Body of pancreas (tissue), 4 donors: ENCODE measurements at regions not wholly inside any gene's neighbourhood (a gene's known extent, or its start where the extent isn't known, plus 50 kb on each side); places are given as distances from the start of the nearest gene placed in this dataset.
A peak's percentile ranks its signal among the peaks of the same experiment; 100 is the strongest.

Source experiments
- ATAC-seq: fragments of 150-250 bp; one replicate; pipeline ENCODE4 v1.9.1; 2016
- DNase-seq, 4 donors: peaks; one replicate each; pipeline ENCODE4 v3.0.0-alpha.2; 2019
- H3K27ac ChIP-seq, 4 donors: fragments of 200-600 bp; sonication (generic); 1 replicate in 3 of 4; 2 replicates in 1 of 4; pipeline versions ENCODE4 v1.5.1 to v1.6.1; 2016 to 2019; ENCODE audit warnings: mild to moderate bottlenecking in 1 of 4, mixed read lengths in 1 of 4, moderate library complexity in 1 of 4
- H3K27me3 ChIP-seq, 2 donors: fragments of 200-600 bp; sonication (generic); one replicate each; pipeline ENCODE4 v1.6.0; 2016; ENCODE audit warnings: mild to moderate bottlenecking in 1 of 2
- H3K36me3 ChIP-seq, 2 donors: fragments of 200-600 bp; sonication (generic); replicated peaks in 1 of 2; 2 replicates each; pipeline ENCODE4 v1.5.1; 2016; ENCODE audit warnings: low read depth in 2 of 2; ENCODE audit not compliant: insufficient read depth in 1 of 2
- H3K4me1 ChIP-seq: fragments of 200-600 bp; sonication (generic); one replicate; pipeline ENCODE4 v1.6.0; 2016
- H3K4me3 ChIP-seq, 2 donors: fragments of 200-600 bp; sonication (generic); 1 replicate in 1 of 2; 2 replicates in 1 of 2; pipeline ENCODE4 v1.5.1; 2016 to 2019
- H3K9me3 ChIP-seq, 3 donors: fragments of 200-600 bp; sonication (generic); 1 replicate in 2 of 3; 2 replicates in 1 of 3; pipeline ENCODE4 v1.5.1; 2016
- CTCF ChIP-seq, 7 experiments: fragments of 450-650 bp in 4 of 7; fragments of 200-600 bp in 3 of 7; sonication (generic) in 3 of 7; IDR thresholded peaks; one replicate each; pipeline ENCODE4 v1.5.1; 2016 to 2019; ENCODE audit warnings: antibody characterized with exemption in 7 of 7
- POLR2A ChIP-seq, 3 donors: fragments of 450-650 bp; IDR thresholded peaks; one replicate each; pipeline ENCODE4 v1.6.1; 2016; ENCODE audit warnings: antibody characterized with exemption in 3 of 3, mild to moderate bottlenecking in 2 of 3
- WGBS, 2 donors: methylation state at CpG; one replicate each; pipeline ENCODE4 v1.1.5; 2017; 5-methylcytosine and 5-hydroxymethylcytosine counted together
- intact Hi-C: fragments of 100-400 bp; cut with DNase I; formaldehyde crosslinking; loops from one replicate; pipeline ENCODE4 v1.15.1; 2023

- Histone ChIP-seq H3K9me3 (no peaks in the 10 kb centered on the region), H3K4me3 (no peak overlapping the region), H3K36me3 (no peaks in the 10 kb centered on the region), H3K4me1 (peaks cover 14% of the 10 kb centered on the region), H3K27me3 (no peaks in the 10 kb centered on the region), H3K27ac (no peak overlapping the region)
- intact Hi-C loops = loop anchor here (10.0 kb wide), 1 partner anchor 995 kb away; the partner anchor contains the start of gene URAD
- ATAC-seq (no peak), DNase-seq (no peak)
- TF ChIP-seq CTCF (IDR thresholded peaks at IDR 0.05) (no peak), POLR2A (IDR thresholded peaks at IDR 0.05) (no peak)
- 76 to 79% methylated on average over 16 of the region's 16 CpGs for WGBS, 2 donors
Measured at GRCh38 chr13:26989957-26990713, 181.5 kb downstream of the USP12 start.

- DNase-seq (no peak), ATAC-seq (no peak)
- Histone ChIP-seq H3K27me3 (no peaks in the 10 kb centered on the region), H3K27ac (no peak overlapping the region), H3K9me3 (no peaks in the 10 kb centered on the region), H3K36me3 (no peaks in the 10 kb centered on the region), H3K4me1 (peaks cover 20% of the 10 kb centered on the region), H3K4me3 (no peak overlapping the region)
- WGBS, 2 donors = 53 to 61% methylated on average over 12 to 15 of the region's 15 CpGs
- TF ChIP-seq POLR2A (IDR thresholded peaks at IDR 0.05) (no peak), CTCF (IDR thresholded peaks at IDR 0.05) (no peak)
- intact Hi-C loops = loop anchor here (10.0 kb wide), 1 partner anchor 995 kb away; the partner anchor contains the start of gene URAD
Measured at GRCh38 chr13:26989261-26989956, 182.2 kb downstream of the USP12 start.

GRCh38 chr13:26988059-26988769, 183.4 kb downstream of the USP12 start:
- no peaks in the 10 kb centered on the region for H3K9me3 ChIP-seq
- peaks cover 25% of the 10 kb centered on the region for H3K4me1 ChIP-seq
- TF ChIP-seq POLR2A (IDR thresholded peaks at IDR 0.05) (no peak), CTCF (IDR thresholded peaks at IDR 0.05) (no peak)
- DNase-seq = peak in 1 of 4 donors; percentile 3
- H3K27ac ChIP-seq = no peak overlapping the region
- no peaks in the 10 kb centered on the region for H3K36me3 ChIP-seq
- 79 to 80% methylated on average over 6 of the region's 6 CpGs for WGBS, 2 donors
- H3K27me3 ChIP-seq = no peaks in the 10 kb centered on the region
- H3K4me3 ChIP-seq = no peak overlapping the region
- ATAC-seq = no peak
- intact Hi-C loops = loop anchor here (10.0 kb wide), 1 partner anchor 997 kb away; the partner anchor contains the start of gene URAD

GRCh38 chr13:26987486-26988013, 184.1 kb downstream of the USP12 start:
- peaks cover 25% of the 10 kb centered on the region for H3K4me1 ChIP-seq
- no peak for TF ChIP-seq POLR2A (IDR thresholded peaks at IDR 0.05)
- no peak for TF ChIP-seq CTCF (IDR thresholded peaks at IDR 0.05)
- H3K4me3 ChIP-seq = no peak overlapping the region
- no peaks in the 10 kb centered on the region for H3K9me3 ChIP-seq
- intact Hi-C loops = loop anchor here (2.0 to 10.0 kb wide), 2 partner anchors 369 to 997 kb away; partner anchors contain the start of gene URAD
- 47 to 48% methylated on average over 10 of the region's 10 CpGs for WGBS, 2 donors
- DNase-seq = peak in 2 of 4 donors; percentile 21 to 24
- no peaks in the 10 kb centered on the region for H3K27me3 ChIP-seq
- no peaks in the 10 kb centered on the region for H3K36me3 ChIP-seq
- no peak overlapping the region for H3K27ac ChIP-seq
- no peak for ATAC-seq
